HEK293 (cell line): ENCODE measurements at regions not wholly inside any gene's neighbourhood (a gene's known extent, or its start where the extent isn't known, plus 50 kb on each side); places are given as distances from the start of the nearest gene placed in this dataset.

Source experiments
- CTCF ChIA-PET: fragments of 350-600 bp; formaldehyde crosslinking; extraction: SDS; loops from one replicate; lab custom pipeline; 2021; ENCODE audit warnings: antibody characterized with exemption; lab: Yijun Ruan, JAX
- POLR2A ChIA-PET: fragments of 300-600 bp; formaldehyde crosslinking; extraction: SDS; loops from one replicate; lab custom pipeline; 2020; ENCODE audit warnings: antibody characterized with exemption, inconsistent platforms; lab: Yijun Ruan, JAX
- H3K27ac ChIP-seq: fragments of 200-500 bp; sonication (Bioruptor generic); 2 replicates; pipeline ENCODE4 v1.5.1; 2014; ENCODE audit warnings: low read depth, low read length, control low read depth, inconsistent platforms; ENCODE audit errors: extremely low read depth
- H3K36me3 ChIP-seq, 2 experiments: fragments of 200-500 bp in 1 of 2; sonication (Bioruptor generic) in 1 of 2; 1 replicate in 1 of 2; 2 replicates in 1 of 2; pipeline ENCODE4 v1.5.1; 2014 to 2017; ENCODE audit warnings: inconsistent platforms in 2 of 2, low read length in 2 of 2; ENCODE audit not compliant: control insufficient read depth in 2 of 2, insufficient read depth in 1 of 2
- H3K4me1 ChIP-seq: fragments of 200-500 bp; sonication (Bioruptor generic); 2 replicates; pipeline ENCODE4 v1.5.1; 2014; ENCODE audit warnings: mild to moderate bottlenecking, low read length, inconsistent platforms; ENCODE audit not compliant: control insufficient read depth, insufficient read depth
- H3K4me3 ChIP-seq: 2 replicates; pipeline ENCODE4 v1.5.1; 2011; ENCODE audit warnings: low read depth, mild to moderate bottlenecking, control low read depth, low read length, moderate library complexity
- H3K9me3 ChIP-seq: fragments of 200-500 bp; sonication (Bioruptor generic); 2 replicates; pipeline ENCODE4 v1.5.1; 2014; ENCODE audit warnings: low read depth, low read length, inconsistent platforms; ENCODE audit not compliant: control insufficient read depth, insufficient read depth
- BCL11A ChIP-seq: fragments of 450-650 bp; formaldehyde crosslinking; IDR thresholded peaks from 2 replicates; pipeline ENCODE4 v1.5.1; 2016; ENCODE audit warnings: low read depth, missing biosample characterization, missing genetic modification characterization
- OSR2 ChIP-seq: fragments of 450-650 bp; formaldehyde crosslinking; IDR thresholded peaks from 2 replicates; pipeline ENCODE4 v1.5.1; 2016; ENCODE audit warnings: missing biosample characterization, missing genetic modification characterization
- ZBTB17 ChIP-seq: fragments of 450-650 bp; formaldehyde crosslinking; IDR thresholded peaks from 2 replicates; pipeline ENCODE4 v1.5.1; 2016; ENCODE audit warnings: missing biosample characterization, missing genetic modification characterization
- ZBTB21 ChIP-seq: fragments of 450-650 bp; formaldehyde crosslinking; IDR thresholded peaks from 2 replicates; pipeline ENCODE4 v1.5.1; 2017; ENCODE audit warnings: missing biosample characterization, missing genetic modification characterization
- ZBTB8A ChIP-seq: fragments of 450-650 bp; formaldehyde crosslinking; IDR thresholded peaks from 2 replicates; pipeline ENCODE4 v1.5.1; 2016; ENCODE audit warnings: missing biosample characterization, missing genetic modification characterization
- ZFP41 ChIP-seq: fragments of 450-650 bp; formaldehyde crosslinking; IDR thresholded peaks from 2 replicates; pipeline ENCODE4 v1.5.1; 2016; ENCODE audit warnings: missing biosample characterization, missing genetic modification characterization, borderline replicate concordance
- ZNF10 ChIP-seq: fragments of 450-650 bp; formaldehyde crosslinking; IDR thresholded peaks from 2 replicates; pipeline ENCODE4 v1.5.1; 2017; ENCODE audit warnings: missing biosample characterization, missing genetic modification characterization
- ZNF121 ChIP-seq: fragments of 450-650 bp; formaldehyde crosslinking; IDR thresholded peaks from 2 replicates; pipeline ENCODE4 v1.5.1; 2016; ENCODE audit warnings: missing biosample characterization, missing genetic modification characterization
- ZNF16 ChIP-seq: fragments of 450-650 bp; formaldehyde crosslinking; IDR thresholded peaks from 2 replicates; pipeline ENCODE4 v1.5.1; 2016; ENCODE audit warnings: low read depth, missing biosample characterization, missing genetic modification characterization
- ZNF19 ChIP-seq: fragments of 450-650 bp; formaldehyde crosslinking; IDR thresholded peaks from 2 replicates; pipeline ENCODE4; 2016; ENCODE audit warnings: missing biosample characterization, missing genetic modification characterization, low read depth
- ZNF2 ChIP-seq: fragments of 450-650 bp; formaldehyde crosslinking; IDR thresholded peaks from 2 replicates; pipeline ENCODE4 v1.5.1; 2016; ENCODE audit warnings: missing biosample characterization, missing genetic modification characterization
- ZNF214 ChIP-seq: fragments of 450-650 bp; formaldehyde crosslinking; IDR thresholded peaks from 2 replicates; pipeline ENCODE4 v1.5.1; 2017; ENCODE audit warnings: missing biosample characterization, mild to moderate bottlenecking, missing genetic modification characterization, borderline replicate concordance
- ZNF311 ChIP-seq: fragments of 450-650 bp; formaldehyde crosslinking; IDR thresholded peaks from 2 replicates; pipeline ENCODE4 v1.5.1; 2017; ENCODE audit warnings: missing biosample characterization, missing genetic modification characterization, borderline replicate concordance
- ZNF354C ChIP-seq: fragments of 450-650 bp; formaldehyde crosslinking; IDR thresholded peaks from 2 replicates; pipeline ENCODE4 v1.5.1; 2016; ENCODE audit warnings: missing biosample characterization, missing genetic modification characterization, low read depth, borderline replicate concordance
- ZNF394 ChIP-seq: fragments of 450-650 bp; formaldehyde crosslinking; IDR thresholded peaks from 2 replicates; pipeline ENCODE4 v1.5.1; 2016; ENCODE audit warnings: missing biosample characterization, missing genetic modification characterization, mild to moderate bottlenecking, moderate library complexity, borderline replicate concordance
- ZNF548 ChIP-seq: fragments of 450-650 bp; formaldehyde crosslinking; IDR thresholded peaks from 2 replicates; pipeline ENCODE4 v1.5.1; 2016; ENCODE audit warnings: missing biosample characterization, missing genetic modification characterization
- ZNF555 ChIP-seq: fragments of 450-650 bp; formaldehyde crosslinking; conservative IDR thresholded peaks from 2 replicates; pipeline ENCODE4 v1.5.1; 2017; ENCODE audit warnings: missing biosample characterization, mild to moderate bottlenecking, missing genetic modification characterization, inconsistent platforms
- ZNF571 ChIP-seq: fragments of 450-650 bp; formaldehyde crosslinking; IDR thresholded peaks from 2 replicates; pipeline ENCODE4 v1.5.0; 2017; ENCODE audit warnings: missing biosample characterization, missing genetic modification characterization
- ZNF596 ChIP-seq: fragments of 450-650 bp; IDR thresholded peaks from 2 replicates; pipeline ENCODE4 v1.5.0; 2018; ENCODE audit warnings: missing biosample characterization, mild to moderate bottlenecking, missing genetic modification characterization, moderate library complexity
- ZNF629 ChIP-seq: fragments of 450-650 bp; formaldehyde crosslinking; IDR thresholded peaks from 2 replicates; pipeline ENCODE4 v1.5.1; 2017; ENCODE audit warnings: missing biosample characterization, missing genetic modification characterization
- ZNF776 ChIP-seq: fragments of 450-650 bp; formaldehyde crosslinking; IDR thresholded peaks from 2 replicates; pipeline ENCODE4 v1.5.0; 2017; ENCODE audit warnings: missing biosample characterization, missing genetic modification characterization, borderline replicate concordance
- TF ChIP-seq, protein P1 (sequence below): fragments of 450-650 bp; formaldehyde crosslinking; IDR thresholded peaks from 2 replicates; pipeline ENCODE4 v1.5.1; 2017; ENCODE audit warnings: missing biosample characterization, missing genetic modification characterization
- TF ChIP-seq, protein P2 (sequence below): IDR thresholded peaks from 2 replicates; pipeline ENCODE4 v1.6.1; 2011; ENCODE audit warnings: mild to moderate bottlenecking, low read depth, low read length, borderline replicate concordance
- TF ChIP-seq, protein P3 (sequence below): fragments of 450-650 bp; IDR thresholded peaks from 2 replicates; pipeline ENCODE4 v1.5.1; 2018; ENCODE audit warnings: missing biosample characterization, mild to moderate bottlenecking, missing genetic modification characterization

DNA sequence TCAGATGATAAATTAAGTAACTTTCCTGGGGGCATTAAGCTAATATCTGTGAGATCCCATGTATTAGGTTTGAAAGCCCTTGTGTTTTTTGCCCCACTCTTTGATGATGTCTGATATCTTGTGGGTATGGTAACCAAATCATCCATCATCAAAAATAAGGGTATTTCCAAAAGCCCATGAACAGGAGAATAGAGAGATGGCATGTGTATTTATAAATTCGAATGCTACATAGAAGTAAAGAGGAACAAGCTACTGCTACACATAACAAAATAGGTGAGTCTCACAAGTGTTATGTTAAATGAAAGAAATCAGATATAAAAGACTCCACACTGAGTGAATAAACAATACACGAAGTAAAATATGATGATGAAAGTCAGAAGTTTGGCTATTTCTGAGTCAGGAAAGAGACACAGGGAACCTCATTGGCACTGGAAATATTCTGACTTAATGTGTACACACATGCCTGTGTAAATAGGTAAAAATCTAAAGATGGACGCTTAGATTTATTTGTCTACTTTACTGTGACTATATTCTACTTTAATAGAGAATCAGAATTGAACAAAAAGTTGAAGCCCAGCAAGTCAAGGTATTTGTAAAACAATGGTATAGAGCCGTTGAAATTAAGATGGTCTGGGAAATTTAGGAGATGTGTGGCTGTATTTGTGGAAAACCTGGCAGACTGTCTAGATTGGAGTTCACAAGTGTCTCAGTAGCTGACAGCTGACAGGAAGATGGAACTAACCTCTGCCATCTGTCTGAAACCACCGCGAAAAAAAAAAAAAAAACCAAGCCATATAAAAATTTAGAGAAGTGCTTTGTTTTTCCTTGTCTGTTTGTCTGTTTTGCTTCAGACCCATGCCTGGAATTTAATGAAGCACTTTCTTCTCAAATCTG is 111.0 kb upstream of the TGFBR2 start:
- Histone ChIP-seq H3K4me1 (no peaks in the 10 kb centered on the region), H3K27ac (no peak overlapping the region), H3K9me3 (no peaks in the 10 kb centered on the region), H3K4me3 (no peak overlapping the region), H3K36me3 (no peaks in the 10 kb centered on the region)
- TF ChIP-seq ZNF394 (tag by site-specific recombination) (no peak), ZNF629 (tag by site-specific recombination) (no peak), ZNF776 (tag by site-specific recombination) (no peak), ZBTB8A (tag by site-specific recombination) (no peak), ZBTB17 (no peak), ZNF571 (tag by site-specific recombination) (no peak), ZBTB21 (tag by site-specific recombination) (no peak), ZNF311 (tag by site-specific recombination) (no peak), OSR2 (no peak), ZNF19 (tag by site-specific recombination) (no peak), ZNF596 (tag by site-specific recombination) (no peak), ZNF16 (tag by site-specific recombination) (no peak), ZNF354C (no peak), ZNF121 (no peak)
- TF ChIP-seq, protein P1, sequence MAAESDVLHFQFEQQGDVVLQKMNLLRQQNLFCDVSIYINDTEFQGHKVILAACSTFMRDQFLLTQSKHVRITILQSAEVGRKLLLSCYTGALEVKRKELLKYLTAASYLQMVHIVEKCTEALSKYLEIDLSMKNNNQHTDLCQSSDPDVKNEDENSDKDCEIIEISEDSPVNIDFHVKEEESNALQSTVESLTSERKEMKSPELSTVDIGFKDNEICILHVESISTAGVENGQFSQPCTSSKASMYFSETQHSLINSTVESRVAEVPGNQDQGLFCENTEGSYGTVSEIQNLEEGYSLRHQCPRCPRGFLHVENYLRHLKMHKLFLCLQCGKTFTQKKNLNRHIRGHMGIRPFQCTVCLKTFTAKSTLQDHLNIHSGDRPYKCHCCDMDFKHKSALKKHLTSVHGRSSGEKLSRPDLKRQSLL (tag by site-specific recombination), result no peak
- TF ChIP-seq, protein P2, sequence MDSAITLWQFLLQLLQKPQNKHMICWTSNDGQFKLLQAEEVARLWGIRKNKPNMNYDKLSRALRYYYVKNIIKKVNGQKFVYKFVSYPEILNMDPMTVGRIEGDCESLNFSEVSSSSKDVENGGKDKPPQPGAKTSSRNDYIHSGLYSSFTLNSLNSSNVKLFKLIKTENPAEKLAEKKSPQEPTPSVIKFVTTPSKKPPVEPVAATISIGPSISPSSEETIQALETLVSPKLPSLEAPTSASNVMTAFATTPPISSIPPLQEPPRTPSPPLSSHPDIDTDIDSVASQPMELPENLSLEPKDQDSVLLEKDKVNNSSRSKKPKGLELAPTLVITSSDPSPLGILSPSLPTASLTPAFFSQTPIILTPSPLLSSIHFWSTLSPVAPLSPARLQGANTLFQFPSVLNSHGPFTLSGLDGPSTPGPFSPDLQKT, result no peak
- ChIA-PET POLR2A (interaction anchor here (0.6 kb wide), 1 partner anchor 24 kb away, joined by 7 read pairs; no protein-coding TSS in a partner anchor), CTCF (interaction anchor here (0.6 kb wide), 1 partner anchor 1174 kb away, joined by 3 read pairs; no protein-coding TSS in a partner anchor)

DNA sequence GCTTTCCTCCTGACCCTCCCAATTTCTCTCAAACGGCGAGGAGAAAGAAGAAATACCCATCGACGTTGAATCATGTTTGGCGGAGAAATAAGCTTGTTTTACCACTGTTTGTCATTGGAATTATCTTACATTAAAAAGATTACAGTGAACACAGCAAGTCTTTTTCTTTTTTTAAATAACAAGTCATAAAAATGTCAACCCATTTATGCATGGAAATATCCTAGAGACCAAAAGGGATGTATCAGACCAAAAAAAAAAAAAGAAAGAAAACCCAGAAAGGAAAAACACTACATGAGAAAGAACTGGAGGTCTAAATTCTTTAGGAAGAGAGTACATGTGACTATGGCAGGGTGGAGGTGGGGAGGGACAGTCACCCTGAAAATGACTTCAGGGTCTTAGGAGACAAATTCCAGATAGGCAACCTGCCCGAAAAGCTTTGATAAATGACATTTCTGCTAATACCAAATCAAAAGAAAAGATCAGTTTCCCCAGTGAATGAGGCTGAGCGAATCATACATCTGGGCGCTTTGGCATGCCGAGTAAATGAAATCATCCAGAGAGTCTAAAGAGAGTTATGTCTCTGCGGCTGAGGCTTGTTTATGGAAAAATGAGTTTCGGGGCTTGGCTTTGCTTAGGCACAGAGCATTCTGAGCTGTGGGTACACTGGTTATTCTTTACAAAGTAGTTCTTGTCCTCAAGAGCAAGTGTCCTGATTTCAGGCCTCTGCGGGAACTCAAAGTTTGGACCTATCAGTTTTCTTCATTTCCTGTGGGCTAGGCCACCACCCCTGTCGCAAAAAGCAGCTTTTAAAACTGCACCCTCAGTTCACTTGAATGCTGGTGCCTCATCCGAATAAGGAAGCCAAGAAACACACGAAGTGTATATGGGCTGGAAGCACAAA is 110.1 kb upstream of the TGFBR2 start:
- Histone ChIP-seq H3K27ac (no peak overlapping the region), H3K9me3 (no peaks in the 10 kb centered on the region), H3K4me1 (no peaks in the 10 kb centered on the region), H3K4me3 (no peak overlapping the region), H3K36me3 (no peaks in the 10 kb centered on the region)
- ChIA-PET CTCF (interaction anchor here (0.6 kb wide), 1 partner anchor 1175 kb away, joined by 3 read pairs; no protein-coding TSS in a partner anchor), POLR2A (interaction anchor here (0.6 kb wide), 1 partner anchor 23 kb away, joined by 7 read pairs; no protein-coding TSS in a partner anchor)
- TF ChIP-seq ZNF10 (tag by site-specific recombination) (no peak), ZNF2 (tag by site-specific recombination) (no peak), ZFP41 (tag by site-specific recombination) (no peak), ZNF555 (tag by site-specific recombination) (no peak), ZNF214 (tag by site-specific recombination) (no peak), ZNF548 (tag by site-specific recombination) (no peak), BCL11A (no peak)
- TF ChIP-seq, protein P3, sequence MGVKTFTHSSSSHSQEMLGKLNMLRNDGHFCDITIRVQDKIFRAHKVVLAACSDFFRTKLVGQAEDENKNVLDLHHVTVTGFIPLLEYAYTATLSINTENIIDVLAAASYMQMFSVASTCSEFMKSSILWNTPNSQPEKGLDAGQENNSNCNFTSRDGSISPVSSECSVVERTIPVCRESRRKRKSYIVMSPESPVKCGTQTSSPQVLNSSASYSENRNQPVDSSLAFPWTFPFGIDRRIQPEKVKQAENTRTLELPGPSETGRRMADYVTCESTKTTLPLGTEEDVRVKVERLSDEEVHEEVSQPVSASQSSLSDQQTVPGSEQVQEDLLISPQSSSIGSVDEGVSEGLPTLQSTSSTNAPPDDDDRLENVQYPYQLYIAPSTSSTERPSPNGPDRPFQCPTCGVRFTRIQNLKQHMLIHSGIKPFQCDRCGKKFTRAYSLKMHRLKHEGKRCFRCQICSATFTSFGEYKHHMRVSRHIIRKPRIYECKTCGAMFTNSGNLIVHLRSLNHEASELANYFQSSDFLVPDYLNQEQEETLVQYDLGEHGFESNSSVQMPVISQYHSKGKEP (tag by site-specific recombination), result no peak
